ENCODE measurements at regions not wholly inside any gene's neighbourhood (a gene's known extent, or its start where the extent isn't known, plus 50 kb on each side); places are given as distances from the start of the nearest gene placed in this dataset.

DNA sequence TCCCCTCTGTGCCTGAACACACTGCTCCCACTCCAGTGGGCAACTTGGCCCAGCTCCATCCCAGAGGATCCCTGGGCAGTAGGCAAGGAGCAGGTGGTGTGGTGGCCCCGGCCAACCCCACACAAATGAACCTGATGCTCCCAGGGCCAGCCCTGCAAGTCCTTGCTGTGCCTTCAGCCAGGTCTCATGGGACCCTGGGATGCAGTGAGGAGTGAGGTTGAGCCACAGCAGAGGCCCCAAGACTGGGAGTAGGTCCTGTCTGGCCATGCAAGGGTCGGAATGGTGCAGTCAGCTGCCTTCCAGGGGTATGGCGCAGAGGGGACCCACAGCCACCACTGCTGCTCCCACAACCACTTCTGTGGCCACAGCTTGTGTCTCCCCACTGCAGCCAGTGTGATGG, 234.5 kb upstream of the DKK2 start:
- TF ChIP-seq NR2F1 (conservative IDR thresholded peaks at IDR 0.05) (no peak), EZH2 (IDR thresholded peaks at IDR 0.05; ENCODE audit: borderline replicate concordance, control insufficient read depth, low read depth, low read length) (no peak), NR2C2 (IDR thresholded peaks at IDR 0.05; ENCODE audit: borderline replicate concordance, control insufficient read depth, insufficient read length, low read depth) (no peak), EP300 (IDR thresholded peaks at IDR 0.05; ENCODE audit: borderline replicate concordance in 1 of 2, control insufficient read depth in 1 of 2, low read depth in 2 of 2, low read length in 2 of 2) (no peak)
- TF ChIP-seq, protein P1, sequence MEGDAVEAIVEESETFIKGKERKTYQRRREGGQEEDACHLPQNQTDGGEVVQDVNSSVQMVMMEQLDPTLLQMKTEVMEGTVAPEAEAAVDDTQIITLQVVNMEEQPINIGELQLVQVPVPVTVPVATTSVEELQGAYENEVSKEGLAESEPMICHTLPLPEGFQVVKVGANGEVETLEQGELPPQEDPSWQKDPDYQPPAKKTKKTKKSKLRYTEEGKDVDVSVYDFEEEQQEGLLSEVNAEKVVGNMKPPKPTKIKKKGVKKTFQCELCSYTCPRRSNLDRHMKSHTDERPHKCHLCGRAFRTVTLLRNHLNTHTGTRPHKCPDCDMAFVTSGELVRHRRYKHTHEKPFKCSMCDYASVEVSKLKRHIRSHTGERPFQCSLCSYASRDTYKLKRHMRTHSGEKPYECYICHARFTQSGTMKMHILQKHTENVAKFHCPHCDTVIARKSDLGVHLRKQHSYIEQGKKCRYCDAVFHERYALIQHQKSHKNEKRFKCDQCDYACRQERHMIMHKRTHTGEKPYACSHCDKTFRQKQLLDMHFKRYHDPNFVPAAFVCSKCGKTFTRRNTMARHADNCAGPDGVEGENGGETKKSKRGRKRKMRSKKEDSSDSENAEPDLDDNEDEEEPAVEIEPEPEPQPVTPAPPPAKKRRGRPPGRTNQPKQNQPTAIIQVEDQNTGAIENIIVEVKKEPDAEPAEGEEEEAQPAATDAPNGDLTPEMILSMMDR (IDR thresholded peaks at IDR 0.05 in 2 of 3, conservative IDR thresholded peaks at IDR 0.05 in 1 of 3; ENCODE audit: control insufficient read depth in 2 of 3, extremely low read depth in 1 of 3, insufficient read depth in 1 of 3, low read depth in 3 of 3, low read length in 3 of 3), result no peak
- TF ChIP-seq, protein P2, sequence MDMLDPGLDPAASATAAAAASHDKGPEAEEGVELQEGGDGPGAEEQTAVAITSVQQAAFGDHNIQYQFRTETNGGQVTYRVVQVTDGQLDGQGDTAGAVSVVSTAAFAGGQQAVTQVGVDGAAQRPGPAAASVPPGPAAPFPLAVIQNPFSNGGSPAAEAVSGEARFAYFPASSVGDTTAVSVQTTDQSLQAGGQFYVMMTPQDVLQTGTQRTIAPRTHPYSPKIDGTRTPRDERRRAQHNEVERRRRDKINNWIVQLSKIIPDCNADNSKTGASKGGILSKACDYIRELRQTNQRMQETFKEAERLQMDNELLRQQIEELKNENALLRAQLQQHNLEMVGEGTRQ (IDR thresholded peaks at IDR 0.05; ENCODE audit: borderline replicate concordance, low read depth, low read length), result no peak
